Adipocyte (in vitro differentiated cells): ENCODE measurements at regions not wholly inside any gene's neighbourhood (a gene's known extent, or its start where the extent isn't known, plus 50 kb on each side); places are given as distances from the start of the nearest gene placed in this dataset.

ENCODE experiments used
- DNase-seq: peaks from one replicate; pipeline ENCODE4 v3.0.0-alpha.2; 2015; ENCODE audit warnings: low read depth
- H3K27me3 ChIP-seq: replicated peaks from 2 replicates; pipeline ENCODE4 v1.7.0; 2013; ENCODE audit warnings: mild to moderate bottlenecking, low read length, moderate library complexity; ENCODE audit not compliant: control insufficient read depth, insufficient read depth
- H3K36me3 ChIP-seq: 2 replicates; pipeline ENCODE4 v1.7.0; 2013; ENCODE audit warnings: low read length, mild to moderate bottlenecking, moderate library complexity; ENCODE audit not compliant: control insufficient read depth, insufficient read depth, severe bottlenecking
- H3K4me1 ChIP-seq: 2 replicates; pipeline ENCODE4 v1.7.0; 2013; ENCODE audit warnings: mild to moderate bottlenecking, low read length, moderate library complexity; ENCODE audit not compliant: control insufficient read depth, insufficient read depth
- H3K4me3 ChIP-seq: 2 replicates; pipeline ENCODE4 v1.7.0; 2013; ENCODE audit warnings: mild to moderate bottlenecking, low read length, moderate library complexity
- H3K9ac ChIP-seq: 2 replicates; pipeline ENCODE4 v1.7.0; 2013; ENCODE audit warnings: mild to moderate bottlenecking, low read length, moderate library complexity
- H3K9me3 ChIP-seq: 2 replicates; pipeline ENCODE4 v1.7.0; 2013; ENCODE audit warnings: mild to moderate bottlenecking, low read length, moderate library complexity; ENCODE audit not compliant: control insufficient read depth

DNA sequence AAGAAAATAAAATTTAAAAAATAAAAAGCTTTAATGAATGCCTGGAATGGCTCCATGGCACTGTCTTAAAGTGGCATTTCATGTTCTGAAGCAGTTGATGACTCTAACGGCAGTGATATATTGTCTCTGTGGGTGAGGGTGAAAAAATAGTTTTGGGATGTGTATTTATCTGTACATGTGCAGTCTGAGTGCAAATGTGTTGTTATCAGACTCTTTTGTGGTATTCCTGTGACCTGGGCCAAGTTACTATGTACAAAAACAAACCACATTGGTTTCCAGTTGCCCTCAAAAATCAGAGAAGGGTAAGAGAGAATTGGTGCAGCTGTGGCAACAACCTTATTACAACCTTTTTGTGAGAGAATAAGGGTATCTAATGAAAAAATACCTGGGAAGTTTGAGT lies 81.7 kb upstream of the CCDC91 start:
- peaks cover 13% of the 10 kb centered on the region for H3K4me1 ChIP-seq
- H3K9ac ChIP-seq: no peak overlapping the region
- no peaks in the 10 kb centered on the region for H3K27me3 ChIP-seq
- no peak overlapping the region for H3K4me3 ChIP-seq
- no peaks in the 10 kb centered on the region for H3K36me3 ChIP-seq
- H3K9me3 ChIP-seq: peaks cover 10% of the 10 kb centered on the region
- no peak for DNase-seq

DNA sequence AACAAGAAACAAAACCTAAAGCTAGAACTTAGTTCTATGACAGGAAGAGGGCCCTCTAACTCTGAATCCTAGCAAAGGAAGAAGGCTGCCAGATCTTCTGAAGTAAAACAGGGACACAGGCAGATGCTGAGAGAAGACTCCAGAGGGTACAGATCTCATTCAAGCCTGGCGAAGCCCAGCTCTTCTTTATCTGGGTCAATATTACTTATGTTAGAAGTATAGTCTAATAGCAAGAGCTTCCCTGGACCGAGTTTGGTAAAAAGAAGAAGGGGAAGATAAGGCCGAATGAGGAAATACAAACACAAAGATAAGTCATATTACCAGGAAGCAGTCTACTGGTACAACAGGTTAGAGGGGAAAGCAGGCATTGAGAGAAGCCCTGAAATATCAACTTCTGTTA lies 79.9 kb upstream of the CCDC91 start:
- peaks cover 7% of the 10 kb centered on the region for H3K4me1 ChIP-seq
- H3K36me3 ChIP-seq: no peaks in the 10 kb centered on the region
- no peak for DNase-seq
- no peaks in the 10 kb centered on the region for H3K27me3 ChIP-seq
- H3K9ac ChIP-seq: no peak overlapping the region
- no peak overlapping the region for H3K4me3 ChIP-seq
- H3K9me3 ChIP-seq: peaks cover 10% of the 10 kb centered on the region

- DNase-seq: peak; percentile 47
- Histone ChIP-seq H3K9me3 (peaks cover 10% of the 10 kb centered on the region), H3K4me3 (no peak overlapping the region), H3K4me1 (peaks cover 5% of the 10 kb centered on the region), H3K27me3 (no peaks in the 10 kb centered on the region), H3K9ac (no peak overlapping the region), H3K36me3 (no peaks in the 10 kb centered on the region)
Observed at GRCh38 chr12:28114488-28114887, 75.8 kb upstream of the CCDC91 start.

DNA sequence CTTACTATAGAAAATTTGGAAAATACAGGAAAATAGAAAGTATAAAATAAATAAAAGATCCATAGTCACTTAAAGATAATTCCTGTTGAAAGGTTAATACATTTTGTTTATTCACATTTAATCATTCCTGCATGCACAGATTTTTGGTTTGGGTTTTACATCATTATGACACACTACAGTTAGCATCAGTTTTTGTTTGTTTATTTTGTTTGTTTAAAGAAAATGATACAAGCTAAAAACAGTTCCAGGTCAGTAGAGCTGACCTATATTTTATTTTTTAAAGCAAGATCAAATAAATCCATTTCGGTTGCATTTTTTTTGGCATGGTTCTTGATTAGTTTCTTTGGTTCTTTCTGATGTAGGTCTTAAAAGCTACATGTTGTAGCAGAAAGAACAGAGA lies 68.8 kb upstream of the CCDC91 start:
- no peaks in the 10 kb centered on the region for H3K4me1 ChIP-seq
- peak; percentile 38 for DNase-seq
- H3K36me3 ChIP-seq: no peaks in the 10 kb centered on the region
- no peaks in the 10 kb centered on the region for H3K9me3 ChIP-seq
- H3K9ac ChIP-seq: no peak overlapping the region
- no peak overlapping the region for H3K4me3 ChIP-seq
- H3K27me3 ChIP-seq: no peaks in the 10 kb centered on the region

DNA sequence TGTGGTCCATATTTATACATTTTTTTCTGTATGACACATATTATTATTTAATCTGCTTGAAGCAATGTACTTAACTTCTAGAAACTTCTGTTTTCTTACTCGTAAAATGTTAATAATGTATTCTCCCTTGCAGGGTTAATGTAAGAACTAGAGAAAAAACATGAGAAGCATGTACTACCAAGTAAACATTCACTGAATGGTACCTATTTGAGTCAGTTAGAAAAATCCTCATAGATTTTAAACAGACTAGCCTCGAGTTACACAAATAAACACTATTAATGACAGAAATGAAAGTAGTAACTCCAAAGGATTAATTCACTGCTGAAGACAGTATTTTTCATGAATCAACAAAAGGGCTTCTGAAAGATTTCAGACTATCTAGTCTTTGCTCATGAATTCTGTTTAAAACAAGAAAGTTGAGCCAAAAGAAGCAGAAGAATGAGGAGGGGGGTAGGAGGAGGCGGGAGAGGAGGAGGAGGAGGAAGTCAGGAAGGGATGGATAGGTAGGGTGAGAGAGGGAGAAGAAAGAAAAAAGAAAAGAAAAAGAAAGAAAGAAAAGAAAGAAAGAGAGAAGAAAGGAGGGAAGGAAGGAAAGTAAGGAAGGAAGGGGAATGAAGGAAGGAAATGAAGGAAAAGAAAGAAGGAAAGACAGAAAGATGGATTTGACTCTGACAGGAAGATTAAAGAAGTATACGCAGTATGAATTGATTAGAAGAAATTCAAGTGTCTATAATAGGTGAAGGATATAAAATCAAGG lies 68.2 kb upstream of the CCDC91 start:
- Histone ChIP-seq H3K9me3 (no peaks in the 10 kb centered on the region), H3K9ac (no peak overlapping the region), H3K4me3 (no peak overlapping the region), H3K36me3 (no peaks in the 10 kb centered on the region), H3K4me1 (no peaks in the 10 kb centered on the region), H3K27me3 (no peaks in the 10 kb centered on the region)
- DNase-seq: no peak

DNA sequence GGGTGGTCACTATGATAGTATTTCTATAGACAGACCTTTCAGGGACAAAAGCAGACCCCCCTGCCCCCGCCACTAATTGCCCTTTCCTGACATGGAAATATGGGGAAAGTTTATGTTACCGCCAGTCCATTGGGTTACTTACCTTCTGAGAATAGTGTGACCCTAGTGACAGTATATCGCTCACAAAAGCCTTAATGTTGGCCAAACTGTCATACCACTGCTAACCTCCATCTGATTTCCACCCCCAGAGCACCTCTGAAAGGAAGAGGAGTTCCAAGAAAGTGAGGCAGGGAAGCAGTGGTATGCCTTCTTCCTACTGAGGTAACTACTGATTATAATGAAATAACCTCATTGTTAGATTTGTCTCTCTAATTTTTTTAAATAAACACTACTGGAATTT lies 67.5 kb upstream of the CCDC91 start:
- H3K27me3 ChIP-seq: no peaks in the 10 kb centered on the region
- H3K4me3 ChIP-seq: no peak overlapping the region
- H3K4me1 ChIP-seq: no peaks in the 10 kb centered on the region
- no peak for DNase-seq
- no peak overlapping the region for H3K9ac ChIP-seq
- H3K36me3 ChIP-seq: no peaks in the 10 kb centered on the region
- H3K9me3 ChIP-seq: no peaks in the 10 kb centered on the region

DNA sequence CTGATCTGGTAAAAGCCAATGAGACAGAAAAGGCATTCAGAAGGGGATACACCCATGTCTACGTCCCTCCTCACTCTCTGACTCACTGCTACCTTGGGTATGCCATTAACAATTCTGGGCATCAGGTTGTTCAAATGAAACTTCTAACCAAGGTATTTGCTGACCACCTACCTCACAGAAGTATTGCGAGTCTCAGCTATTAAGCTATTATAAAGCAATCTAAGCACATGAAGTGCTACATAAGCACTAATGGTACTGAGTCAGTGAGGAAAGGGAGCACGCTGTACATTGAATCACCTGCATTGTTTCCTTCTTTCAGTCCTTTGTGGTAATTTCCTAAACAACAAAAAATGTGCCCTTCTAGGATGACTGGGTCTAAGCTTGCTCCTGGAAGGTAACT lies 62.8 kb upstream of the CCDC91 start:
- Histone ChIP-seq H3K4me1 (no peaks in the 10 kb centered on the region), H3K9ac (no peak overlapping the region), H3K9me3 (no peaks in the 10 kb centered on the region), H3K36me3 (no peaks in the 10 kb centered on the region), H3K27me3 (no peaks in the 10 kb centered on the region), H3K4me3 (no peak overlapping the region)
- DNase-seq: no peak

GRCh38 chr12:28129031-28129430 lies 61.2 kb upstream of the CCDC91 start:
- no peaks in the 10 kb centered on the region for H3K27me3 ChIP-seq
- H3K4me3 ChIP-seq: no peak overlapping the region
- no peaks in the 10 kb centered on the region for H3K36me3 ChIP-seq
- H3K9ac ChIP-seq: no peak overlapping the region
- DNase-seq: no peak
- no peaks in the 10 kb centered on the region for H3K9me3 ChIP-seq
- no peaks in the 10 kb centered on the region for H3K4me1 ChIP-seq

DNA sequence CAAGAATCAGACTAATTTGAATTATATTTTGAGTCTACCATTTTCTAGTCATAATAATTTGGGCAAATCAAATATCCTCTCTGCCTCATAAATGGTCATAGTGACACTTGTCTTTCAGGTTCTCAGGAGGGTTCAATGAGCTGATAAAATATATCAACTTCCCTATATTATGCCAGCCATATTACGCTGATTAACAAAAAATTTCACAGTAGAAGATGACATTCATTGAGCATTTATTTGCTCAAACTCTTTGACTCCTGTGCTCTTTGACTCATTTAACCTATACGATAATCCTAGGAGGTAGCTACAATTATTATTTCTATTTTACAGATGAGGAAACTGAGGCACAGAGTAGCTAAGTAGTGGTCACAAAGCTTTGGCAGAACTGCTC lies 60.0 kb upstream of the CCDC91 start:
- no peak for DNase-seq
- H3K27me3 ChIP-seq: no peaks in the 10 kb centered on the region

GRCh38 chr12:28130625-28131598 lies 59.3 kb upstream of the CCDC91 start:
- Histone ChIP-seq H3K36me3 (no peaks in the 10 kb centered on the region), H3K27me3 (no peaks in the 10 kb centered on the region), H3K4me3 (no peak overlapping the region), H3K4me1 (no peaks in the 10 kb centered on the region), H3K9me3 (no peaks in the 10 kb centered on the region), H3K9ac (no peak overlapping the region)
- peak; percentile 87 for DNase-seq

More for the DNA sequence above, 60.0 kb upstream of the CCDC91 start:
- Histone ChIP-seq H3K4me3 (no peak overlapping the region), H3K4me1 (no peaks in the 10 kb centered on the region), H3K36me3 (no peaks in the 10 kb centered on the region), H3K9ac (no peak overlapping the region), H3K9me3 (no peaks in the 10 kb centered on the region)

DNA sequence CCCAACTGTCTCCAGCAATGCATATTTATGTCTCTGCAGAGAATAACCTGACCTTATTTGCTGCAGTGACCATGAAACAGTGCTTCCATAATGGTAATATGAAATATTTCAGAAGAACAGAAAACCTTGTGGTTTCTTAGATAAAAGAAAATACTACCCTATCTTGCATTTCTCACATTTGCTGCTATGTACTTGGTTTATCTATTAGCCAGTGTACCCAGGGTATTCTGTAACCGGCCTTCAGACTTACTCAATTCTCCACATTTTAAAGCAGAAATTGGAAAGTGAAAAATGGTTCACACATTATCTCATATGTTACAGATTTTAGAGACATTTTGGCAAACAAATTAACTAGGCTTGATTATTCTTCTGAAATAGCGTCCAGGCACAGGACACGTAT lies 57.9 kb upstream of the CCDC91 start:
- H3K27me3 ChIP-seq: no peaks in the 10 kb centered on the region
- no peaks in the 10 kb centered on the region for H3K9me3 ChIP-seq
- no peak overlapping the region for H3K9ac ChIP-seq
- DNase-seq: no peak
- H3K36me3 ChIP-seq: no peaks in the 10 kb centered on the region
- no peak overlapping the region for H3K4me3 ChIP-seq
- no peaks in the 10 kb centered on the region for H3K4me1 ChIP-seq
